Activated CD4-positive, alpha-beta T cell treated with anti-CD3 and anti-CD28 coated beads for 48 hours (primary cell): ENCODE measurements at regions not wholly inside any gene's neighbourhood (a gene's known extent, or its start where the extent isn't known, plus 50 kb on each side); places are given as distances from the start of the nearest gene placed in this dataset.

ENCODE experiments used
- DNase-seq: peaks from one replicate; pipeline ENCODE4 v3.0.0-alpha.2; 2020

DNA sequence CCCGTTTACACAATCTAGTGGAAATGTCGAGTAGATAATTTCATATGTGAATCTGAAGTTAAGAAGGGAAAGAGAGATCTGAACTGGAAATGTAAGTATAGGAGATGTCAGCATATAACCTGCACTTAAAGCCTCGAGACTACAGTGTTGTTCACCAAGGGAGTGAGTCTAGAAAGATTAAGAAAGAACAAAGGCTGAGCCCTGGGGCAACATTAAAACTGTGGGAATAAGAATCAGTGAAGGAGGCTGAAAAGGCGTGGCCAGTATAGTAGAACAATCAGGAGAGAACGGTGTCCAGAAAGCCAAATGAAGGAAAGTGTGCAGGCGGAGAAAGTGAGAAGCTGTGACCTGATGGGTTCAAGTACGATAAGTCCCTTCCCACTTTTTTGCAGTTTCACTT, 118.8 kb upstream of the TENM3 start:
- no peak for DNase-seq

GRCh38 chr4:182126096-182126495, 117.1 kb upstream of the TENM3 start:
- DNase-seq: no peak

DNA sequence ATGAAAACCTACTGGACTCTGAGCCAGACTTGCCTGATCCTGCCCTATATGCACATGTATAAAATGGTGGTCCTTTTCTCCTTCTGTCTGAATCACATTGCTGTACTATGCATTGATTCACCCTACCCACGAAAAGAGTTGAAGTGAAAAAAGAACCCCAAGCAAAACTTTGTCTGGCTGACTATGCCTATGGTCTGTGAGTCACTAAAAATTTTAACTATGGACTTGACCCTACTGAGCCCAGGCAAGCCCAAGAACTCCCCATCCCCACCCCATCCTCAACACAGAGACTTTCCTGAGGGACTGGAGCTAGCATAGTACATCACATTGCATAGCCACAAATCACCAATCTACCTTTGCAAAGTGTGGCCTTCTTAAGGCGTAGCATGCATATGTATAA, 116.6 kb upstream of the TENM3 start:
- DNase-seq: no peak

- no peak for DNase-seq
Measured at GRCh38 chr4:182133033-182133432, 110.2 kb upstream of the TENM3 start.

DNA sequence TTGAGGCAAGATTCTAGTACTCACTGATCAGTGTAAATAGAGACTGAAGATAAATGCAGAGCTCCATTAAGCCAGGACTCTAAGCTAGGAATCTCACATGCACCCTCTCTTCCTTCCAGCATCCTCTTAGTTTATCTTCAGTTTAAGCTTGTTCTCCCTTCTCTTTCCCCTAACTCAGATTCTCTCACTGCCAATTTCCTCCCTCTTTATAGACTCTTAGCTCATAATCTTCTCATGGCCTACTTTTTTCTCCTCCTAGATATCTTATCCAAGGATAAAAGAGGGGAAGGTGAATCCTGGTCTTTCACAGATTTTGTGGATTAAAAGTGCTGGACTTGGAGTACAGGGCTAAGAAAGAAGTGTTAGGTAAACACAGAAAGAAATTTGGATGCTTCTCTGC, 108.9 kb upstream of the TENM3 start:
- no peak for DNase-seq

DNA sequence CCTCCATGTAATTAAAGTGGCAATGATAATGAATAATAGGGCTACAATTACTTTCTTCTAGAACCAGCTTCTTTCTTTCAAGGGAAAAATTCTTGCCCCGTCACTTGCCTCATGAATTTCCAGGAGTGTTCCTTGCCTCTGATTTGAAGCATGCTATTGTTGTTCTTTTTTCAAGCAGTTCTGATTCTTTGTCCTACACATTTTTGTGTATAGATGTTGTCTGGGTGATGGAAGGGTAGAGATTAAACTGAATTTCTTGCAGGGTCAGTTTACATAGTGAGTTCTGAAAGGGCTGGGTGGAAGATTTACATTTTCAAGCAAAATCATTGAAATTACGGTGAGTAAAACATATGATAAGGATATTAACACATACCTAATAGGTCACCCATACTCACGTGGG, 107.0 kb upstream of the TENM3 start:
- DNase-seq: no peak

GRCh38 chr4:182137343-182137742, 105.9 kb upstream of the TENM3 start:
- no peak for DNase-seq

DNA sequence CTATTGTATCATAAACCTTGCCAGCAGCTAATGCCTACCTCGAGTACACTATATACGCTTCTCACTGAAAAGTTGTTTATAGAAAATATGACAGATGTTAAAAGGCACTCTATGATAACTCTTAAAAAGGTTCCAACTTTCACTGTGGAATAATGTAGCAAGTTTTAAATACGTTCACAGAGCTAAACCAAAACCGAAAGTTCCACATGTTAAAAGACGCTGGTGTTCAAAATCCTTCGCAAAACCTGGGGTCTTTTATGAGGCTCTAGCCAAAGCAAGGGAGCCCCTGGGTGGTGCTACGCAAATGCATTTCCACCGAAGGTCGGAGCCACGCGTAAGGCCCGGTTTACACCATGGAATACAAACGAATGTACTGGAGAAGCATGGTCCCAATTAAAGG, 103.7 kb upstream of the TENM3 start:
- no peak for DNase-seq

- DNase-seq: no peak
Measured at GRCh38 chr4:182140547-182140946, 102.7 kb upstream of the TENM3 start.

DNA sequence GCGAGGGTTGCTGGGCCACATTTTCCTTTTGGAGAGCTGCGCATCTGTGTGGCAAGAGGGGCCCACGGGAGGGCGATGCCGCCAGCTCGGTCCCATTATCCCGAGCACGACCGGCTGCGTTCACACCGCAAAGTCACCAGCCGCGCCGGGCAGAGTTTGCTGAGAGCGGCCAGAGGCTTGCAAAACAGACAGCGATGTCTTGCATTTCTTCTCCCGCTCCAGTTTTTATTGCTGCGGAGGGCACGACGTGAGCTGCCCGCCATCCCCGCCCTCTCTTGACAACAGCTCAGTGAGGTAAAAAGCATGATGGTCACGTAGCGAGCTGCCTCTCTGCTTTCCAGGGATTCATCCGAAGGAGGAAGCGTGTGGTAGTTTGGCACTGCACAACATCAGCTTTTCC, 102.1 kb upstream of the TENM3 start:
- DNase-seq: peak; percentile 1

DNA sequence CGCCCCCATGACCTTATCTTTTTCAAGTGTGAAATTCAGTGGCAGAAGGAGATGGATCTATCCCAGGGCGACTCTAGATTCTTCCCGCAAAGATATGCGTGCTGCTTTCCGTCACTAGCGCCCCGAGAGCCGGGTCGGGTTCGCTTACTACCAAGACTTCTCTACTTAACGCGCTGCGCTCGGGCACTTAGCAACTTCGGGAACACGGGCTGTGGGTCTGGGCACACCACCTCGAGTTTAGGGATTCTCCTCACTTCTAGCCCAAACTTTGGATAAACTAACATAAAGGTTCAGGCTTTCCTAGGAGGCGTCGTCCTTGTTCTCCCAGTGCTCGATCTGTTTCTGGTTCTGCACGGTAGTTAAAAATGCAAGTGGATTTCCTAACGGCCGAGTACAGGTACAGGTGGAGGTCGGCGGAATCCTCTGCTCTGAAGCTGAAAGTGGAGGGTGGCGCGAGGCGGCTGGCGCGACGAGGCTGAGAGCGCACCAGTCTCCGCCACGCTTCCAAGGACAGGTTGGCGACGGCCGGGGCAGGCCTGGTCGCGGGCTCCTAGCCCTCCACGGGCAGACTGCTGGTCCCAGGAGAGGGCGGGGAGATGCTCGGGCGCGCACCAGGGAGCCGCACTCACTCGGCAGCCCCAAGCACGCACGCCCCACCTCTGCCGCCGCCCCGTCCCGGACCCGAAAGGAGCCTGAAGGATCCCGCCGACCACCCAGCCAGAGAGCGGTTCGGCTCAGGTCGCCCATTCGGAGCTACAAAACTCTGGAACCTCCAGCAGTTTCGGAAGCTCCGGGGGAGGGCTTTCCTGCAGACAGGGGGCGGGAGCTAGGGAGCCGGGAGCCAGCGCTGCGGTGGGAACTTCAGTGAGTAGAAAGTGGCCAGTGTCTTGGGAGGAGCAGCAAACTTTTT, 100.8 kb upstream of the TENM3 start:
- peak; percentile 5 for DNase-seq

DNA sequence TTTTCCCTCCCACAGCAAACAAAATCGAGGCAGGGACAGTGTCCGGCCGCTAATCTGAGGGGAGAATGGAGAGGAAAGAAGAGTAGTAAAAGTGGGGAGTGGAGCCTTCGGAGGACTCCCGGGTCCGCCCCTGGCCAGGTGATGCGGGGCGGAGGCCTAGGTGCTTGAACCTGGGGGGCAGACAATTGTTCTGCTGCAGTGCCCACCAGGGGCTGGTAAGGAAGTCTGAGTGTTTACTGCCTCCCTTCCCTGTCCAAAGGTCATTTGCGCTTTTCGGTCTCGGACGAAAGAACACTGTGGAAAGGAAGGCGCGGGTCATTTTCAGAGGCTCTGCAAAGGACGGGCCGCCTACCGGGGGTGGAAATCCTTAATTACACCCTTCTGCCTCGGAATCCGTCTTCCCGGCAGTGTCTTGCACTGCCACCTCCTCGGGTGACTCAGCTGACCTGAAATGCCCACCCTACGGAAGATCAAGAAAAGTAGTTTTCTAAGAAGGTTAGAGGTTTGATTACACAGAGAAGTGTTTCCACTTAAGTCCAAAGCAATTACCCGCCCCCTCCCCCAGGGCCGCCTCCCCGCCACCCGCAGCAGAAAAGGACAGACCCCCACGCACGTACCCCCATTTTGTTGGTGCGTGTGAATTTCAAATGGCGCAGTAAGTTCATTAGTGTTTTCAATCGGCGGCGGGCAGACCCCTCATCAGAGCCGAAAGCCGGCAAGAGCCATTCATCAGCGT, 99.9 kb upstream of the TENM3 start:
- peak; percentile 2 for DNase-seq

- DNase-seq: peak; percentile 14
Measured at GRCh38 chr4:182143822-182144625, 99.2 kb upstream of the TENM3 start.

- DNase-seq: peak; percentile 2
Measured at GRCh38 chr4:182144626-182145333, 98.4 kb upstream of the TENM3 start.

- no peak for DNase-seq
Measured at GRCh38 chr4:182145334-182145905, 97.8 kb upstream of the TENM3 start.

DNA sequence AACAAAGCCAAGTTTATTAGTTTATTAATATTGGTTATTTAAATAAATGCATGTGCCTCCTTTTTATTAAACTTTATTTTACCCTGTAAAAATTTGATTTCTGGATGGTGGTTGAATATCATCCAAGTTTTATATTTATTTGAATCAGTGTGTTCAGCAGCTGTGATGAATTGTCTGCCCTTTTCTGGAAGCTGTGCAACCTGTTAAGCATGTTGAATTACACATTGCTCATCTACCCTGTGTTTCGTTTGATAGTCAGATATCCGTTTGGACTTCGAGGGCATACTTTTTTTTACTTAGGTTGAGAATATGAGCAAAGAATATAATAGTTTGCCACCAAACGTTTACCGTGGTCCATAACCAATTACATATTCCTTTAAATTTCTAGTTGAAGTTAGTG, 95.8 kb upstream of the TENM3 start:
- DNase-seq: no peak

GRCh38 chr4:182150645-182151044, 92.6 kb upstream of the TENM3 start:
- no peak for DNase-seq

DNA sequence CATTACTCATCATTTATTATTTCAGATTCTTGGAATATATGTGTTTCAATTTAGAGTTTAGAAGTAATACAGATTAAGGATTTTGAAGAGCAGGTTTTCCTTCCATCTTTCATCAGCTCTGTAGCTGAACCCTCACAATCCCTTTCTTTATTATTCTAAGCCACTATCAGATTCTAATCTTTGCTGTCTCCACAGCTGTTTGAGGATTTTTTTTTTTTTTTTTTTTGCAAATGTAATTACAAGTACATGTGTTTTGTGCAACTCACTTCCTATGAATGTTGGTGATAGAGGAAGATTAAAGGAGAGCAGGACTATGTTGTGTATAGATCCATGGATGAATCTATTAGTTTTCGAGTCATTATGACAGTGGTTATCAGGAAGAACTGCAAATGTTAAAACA, 87.4 kb upstream of the TENM3 start:
- DNase-seq: no peak

- DNase-seq: no peak
Measured at GRCh38 chr4:182163180-182163579, 80.0 kb upstream of the TENM3 start.

DNA sequence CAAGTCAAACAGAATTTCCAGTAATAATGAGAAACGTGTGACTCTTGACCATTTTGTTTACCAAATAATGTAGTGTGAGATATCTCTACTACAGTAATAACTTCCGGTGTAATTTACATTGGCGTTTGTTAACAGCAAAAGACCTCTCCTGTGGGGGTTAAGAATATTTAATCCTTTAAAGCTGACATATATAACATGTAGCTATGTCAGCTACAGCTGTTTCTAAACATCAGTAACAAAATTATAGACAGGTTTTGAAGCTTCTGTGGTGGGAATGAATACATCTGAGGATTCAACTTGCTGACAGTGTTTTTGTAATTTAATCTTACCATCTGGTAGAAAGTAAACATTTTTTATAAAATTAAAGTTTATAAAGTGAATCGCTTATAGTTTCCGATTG, 73.6 kb upstream of the TENM3 start:
- no peak for DNase-seq

- DNase-seq: no peak
Measured at GRCh38 chr4:182169987-182170386, 73.2 kb upstream of the TENM3 start.

DNA sequence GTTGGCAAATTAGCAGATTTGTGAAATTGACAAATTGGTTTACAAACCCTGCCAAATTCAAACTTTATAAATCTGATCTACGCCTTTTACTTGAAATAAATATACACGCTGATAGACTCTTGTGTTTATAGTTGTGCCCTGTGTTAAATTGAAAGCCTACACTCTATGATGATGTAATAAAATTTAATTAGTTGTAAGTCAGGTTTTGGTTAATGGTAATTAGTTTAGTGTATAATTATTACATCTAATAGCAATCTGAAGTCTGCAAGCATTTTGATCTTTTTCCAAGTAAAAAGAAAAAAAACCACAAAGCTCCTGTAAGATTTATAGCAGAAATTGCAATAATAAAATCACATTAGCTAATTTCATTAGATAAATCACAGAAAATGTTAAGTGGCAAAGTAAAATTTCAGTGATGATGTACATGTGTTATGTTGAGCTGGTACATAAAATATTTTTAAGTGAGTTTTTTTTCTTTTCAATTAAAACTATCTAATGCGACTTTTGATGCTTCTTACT, 72.7 kb upstream of the TENM3 start:
- no peak for DNase-seq
